GM12864 (cell line): ENCODE measurements at regions not wholly inside any gene's neighbourhood (a gene's known extent, or its start where the extent isn't known, plus 50 kb on each side); places are given as distances from the start of the nearest gene placed in this dataset.

ENCODE experiments used
- DNase-seq: peaks from one replicate; pipeline ENCODE4 v3.0.0-alpha.2; 2011; ENCODE audit warnings: low read depth
- H3K4me3 ChIP-seq: 2 replicates; pipeline ENCODE4 v1.5.1; 2011; ENCODE audit warnings: mild to moderate bottlenecking, low read depth, low read length, control low read depth
- CTCF ChIP-seq: IDR thresholded peaks from 2 replicates; pipeline ENCODE4 v1.5.1; 2011; ENCODE audit warnings: low read depth, mild to moderate bottlenecking, moderate library complexity, low read length, control low read depth, inconsistent platforms; ENCODE audit errors: missing control alignments

DNA sequence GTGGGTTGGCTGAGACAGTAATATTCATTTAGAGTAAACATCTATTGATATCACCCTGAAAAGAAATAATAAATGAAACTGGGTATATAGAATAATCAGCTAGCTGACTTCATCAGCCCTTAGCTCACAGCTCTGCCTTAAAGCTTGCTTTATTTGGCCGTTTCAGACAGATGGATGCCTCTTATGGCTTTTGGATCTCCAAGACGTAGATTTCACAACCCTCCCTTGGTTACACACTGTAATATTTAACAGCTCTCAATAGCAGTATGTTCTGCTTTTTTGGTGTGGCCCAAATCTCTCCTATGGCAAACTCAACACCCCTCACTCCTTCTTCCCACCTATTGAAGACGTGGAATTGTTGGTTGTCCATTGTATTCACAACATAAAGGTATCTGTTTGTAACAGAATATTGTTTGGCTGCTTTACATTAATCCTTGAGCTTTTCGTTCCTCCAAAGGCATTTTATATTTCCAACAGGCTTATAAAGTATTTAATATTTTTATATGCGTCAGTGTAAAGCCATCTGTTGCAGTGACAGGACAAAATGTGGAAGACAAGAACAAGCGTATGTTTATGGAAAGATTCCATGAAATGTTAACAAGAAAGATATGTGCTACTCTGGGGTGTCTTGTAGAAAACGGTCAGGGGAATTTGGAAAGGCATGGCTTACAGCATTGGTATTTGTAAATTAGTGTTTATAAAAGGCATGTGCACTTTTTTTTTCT, 837.0 kb upstream of the RBFOX1 start:
- no peak for TF ChIP-seq CTCF
- DNase-seq, result no peak
- H3K4me3 ChIP-seq, result no peak overlapping the region

DNA sequence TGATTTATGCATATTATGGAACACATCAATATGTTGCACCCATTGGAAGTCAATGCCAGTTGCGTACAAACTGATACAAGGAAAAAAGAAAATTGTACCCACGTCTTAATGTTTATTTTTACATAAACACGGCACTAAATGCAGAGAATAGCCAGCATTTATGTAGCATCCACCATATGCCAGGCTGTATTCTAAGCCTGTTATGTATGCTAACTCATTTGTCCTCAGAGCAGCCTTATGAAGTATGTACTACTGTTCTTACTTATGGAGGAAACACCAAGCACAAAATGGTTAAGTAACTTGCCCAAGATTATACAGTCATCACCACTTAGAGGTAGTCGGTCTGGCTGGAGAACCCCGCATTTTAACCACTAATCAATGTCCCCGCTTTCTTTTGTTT, 837.9 kb upstream of the RBFOX1 start:
- no peak for TF ChIP-seq CTCF
- H3K4me3 ChIP-seq, result no peak overlapping the region
- no peak for DNase-seq

- no peak for TF ChIP-seq CTCF
- no peak for DNase-seq
- H3K4me3 ChIP-seq, result no peak overlapping the region
Measured at GRCh38 chr16:6493555-6493954, 839.1 kb upstream of the RBFOX1 start.

DNA sequence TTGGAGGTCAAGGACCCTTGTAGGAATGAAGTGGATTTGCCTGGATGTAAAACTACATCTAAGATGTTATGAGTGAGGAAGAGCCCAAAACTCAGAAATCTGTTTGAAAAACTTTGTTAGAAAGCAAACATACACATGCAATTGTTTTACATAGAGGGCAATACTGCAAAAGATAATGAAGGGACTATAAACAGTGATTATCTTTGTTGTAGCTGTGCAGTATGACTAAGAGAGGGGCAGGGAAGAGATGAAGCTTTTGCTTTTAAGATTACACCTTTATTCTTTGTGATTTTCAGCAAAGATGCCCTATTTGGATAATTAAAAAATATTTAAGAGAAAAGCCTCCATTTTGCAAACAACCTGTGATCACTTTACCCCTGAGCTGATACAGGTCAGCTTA, 839.9 kb upstream of the RBFOX1 start:
- no peak for TF ChIP-seq CTCF
- H3K4me3 ChIP-seq, result no peak overlapping the region
- no peak for DNase-seq

DNA sequence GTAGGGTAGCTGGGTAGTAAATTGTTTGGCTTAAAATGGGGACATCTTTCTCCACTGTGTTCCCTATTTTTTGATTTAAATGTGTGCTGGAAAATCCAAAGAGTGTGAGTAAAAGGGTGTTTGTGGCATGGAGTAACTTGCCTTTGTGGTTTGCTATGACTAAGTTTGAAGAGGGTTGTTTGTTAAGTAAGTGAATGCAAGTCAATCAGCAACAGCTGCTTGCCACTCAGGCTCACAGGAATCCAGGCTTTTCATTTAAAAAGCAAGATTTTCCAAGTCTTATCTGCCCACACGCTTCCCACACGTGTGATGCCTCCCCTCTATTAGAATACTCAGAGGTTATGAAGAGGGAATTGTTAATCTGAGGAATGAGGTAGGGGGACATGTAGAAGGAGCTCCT, 847.7 kb upstream of the RBFOX1 start:
- no peak overlapping the region for H3K4me3 ChIP-seq
- TF ChIP-seq CTCF, result no peak
- DNase-seq, result no peak

GRCh38 chr16:6484081-6484480, 848.6 kb upstream of the RBFOX1 start:
- no peak for TF ChIP-seq CTCF
- DNase-seq, result no peak
- H3K4me3 ChIP-seq, result no peak overlapping the region

DNA sequence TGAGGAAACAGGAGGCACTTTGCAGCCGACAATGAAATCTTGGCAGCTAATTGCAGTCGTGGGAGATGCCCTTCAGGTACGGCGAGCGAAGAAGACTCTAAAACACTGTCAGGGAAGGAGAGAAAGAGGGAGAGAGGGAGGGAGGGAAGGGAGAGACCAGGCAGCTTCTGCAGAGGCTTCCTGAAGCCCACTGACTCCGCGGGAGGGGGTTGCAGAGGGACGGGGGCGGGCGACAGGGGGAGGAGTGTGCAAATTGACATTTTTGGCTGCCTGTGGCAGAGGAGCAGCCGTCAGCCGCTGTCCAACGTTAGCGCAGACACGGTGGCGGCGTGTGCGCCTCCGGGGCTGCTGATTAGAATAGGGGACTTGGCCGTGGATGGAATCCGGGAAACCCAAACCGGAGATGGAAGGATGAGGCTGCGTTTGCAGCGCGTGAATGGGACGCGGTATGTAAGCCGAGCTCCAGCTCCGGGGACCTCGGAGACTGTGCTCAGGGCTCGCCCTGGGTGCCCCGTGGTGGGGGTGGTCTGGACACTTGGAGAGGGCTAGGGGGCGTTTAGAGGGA, 849.1 kb upstream of the RBFOX1 start:
- DNase-seq, result no peak
- H3K4me3 ChIP-seq, result no peak overlapping the region
- TF ChIP-seq CTCF, result no peak
